Jurkat, Clone E6-1 (cell line): ENCODE measurements at regions not wholly inside any gene's neighbourhood (a gene's known extent, or its start where the extent isn't known, plus 50 kb on each side); places are given as distances from the start of the nearest gene placed in this dataset.

Experiments used
- DNase-seq: peaks from one replicate; pipeline ENCODE4 v3.0.0-alpha.2; 2011; ENCODE audit warnings: low read depth, low spot score
- H3K4me3 ChIP-seq: 2 replicates; pipeline ENCODE4 v1.5.1; 2011; ENCODE audit warnings: mild to moderate bottlenecking, low read length, control low read depth, moderate library complexity

- DNase-seq: no peak
- no peak overlapping the region for H3K4me3 ChIP-seq
Observed at GRCh38 chr9:88746743-88747398, 211.9 kb downstream of the NXNL2 start.

GRCh38 chr9:88747768-88748167, 212.8 kb downstream of the NXNL2 start:
- peak; percentile 9 for DNase-seq
- H3K4me3 ChIP-seq: no peak overlapping the region

DNA sequence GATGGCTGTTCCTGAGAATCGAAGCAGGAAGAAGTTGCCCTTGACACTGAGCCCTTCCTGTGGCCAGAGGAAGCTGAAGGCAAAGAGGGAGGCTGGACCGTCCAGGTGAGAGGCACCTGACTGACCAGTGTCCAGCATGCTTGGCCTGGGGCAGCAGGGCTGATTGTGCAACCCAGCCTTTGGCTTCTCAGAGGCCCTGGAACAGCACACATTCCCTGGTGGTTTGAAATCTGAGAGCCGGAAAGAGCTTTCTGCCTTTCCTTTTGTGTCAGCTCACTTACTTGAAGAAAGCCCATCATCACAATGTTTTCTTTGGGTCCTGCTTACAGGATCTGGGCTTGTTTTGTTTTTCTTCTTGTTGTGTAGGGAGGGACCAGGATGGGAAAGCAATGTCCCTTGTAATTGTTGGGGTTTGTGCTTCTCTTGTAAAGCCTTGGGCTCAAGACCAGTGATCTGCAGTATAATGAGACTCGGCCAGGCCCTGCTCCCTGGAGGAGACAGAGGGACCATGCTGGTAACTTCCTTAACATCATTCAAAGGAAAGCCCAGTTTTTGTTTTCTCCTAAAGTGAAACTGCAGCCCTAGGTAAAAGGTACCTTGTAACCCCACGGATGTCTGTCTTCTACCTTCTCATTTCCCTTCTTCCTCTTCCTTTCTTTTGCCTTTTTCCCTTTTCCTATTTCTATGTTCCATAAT, 213.7 kb downstream of the NXNL2 start:
- DNase-seq: no peak
- no peak overlapping the region for H3K4me3 ChIP-seq

DNA sequence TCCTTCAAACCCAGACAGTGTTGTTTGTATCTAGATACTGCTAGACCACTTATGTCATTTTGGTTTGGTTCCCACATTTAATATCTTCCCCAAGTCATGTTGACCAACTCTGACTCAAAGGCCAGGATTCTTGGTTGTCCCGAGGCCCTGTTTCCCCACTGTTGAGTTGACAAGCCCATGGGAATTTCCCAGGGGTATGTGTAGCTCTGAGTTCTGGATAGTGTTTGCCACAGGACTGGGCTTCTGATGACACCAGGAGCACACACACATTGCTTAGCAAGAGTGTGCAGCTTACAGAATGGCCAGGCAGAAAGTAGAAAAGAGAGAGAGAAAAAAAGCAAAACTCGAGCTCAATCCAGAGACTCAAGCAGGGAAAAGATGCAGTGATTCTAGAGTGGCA, 214.4 kb downstream of the NXNL2 start:
- no peak for DNase-seq
- no peak overlapping the region for H3K4me3 ChIP-seq

DNA sequence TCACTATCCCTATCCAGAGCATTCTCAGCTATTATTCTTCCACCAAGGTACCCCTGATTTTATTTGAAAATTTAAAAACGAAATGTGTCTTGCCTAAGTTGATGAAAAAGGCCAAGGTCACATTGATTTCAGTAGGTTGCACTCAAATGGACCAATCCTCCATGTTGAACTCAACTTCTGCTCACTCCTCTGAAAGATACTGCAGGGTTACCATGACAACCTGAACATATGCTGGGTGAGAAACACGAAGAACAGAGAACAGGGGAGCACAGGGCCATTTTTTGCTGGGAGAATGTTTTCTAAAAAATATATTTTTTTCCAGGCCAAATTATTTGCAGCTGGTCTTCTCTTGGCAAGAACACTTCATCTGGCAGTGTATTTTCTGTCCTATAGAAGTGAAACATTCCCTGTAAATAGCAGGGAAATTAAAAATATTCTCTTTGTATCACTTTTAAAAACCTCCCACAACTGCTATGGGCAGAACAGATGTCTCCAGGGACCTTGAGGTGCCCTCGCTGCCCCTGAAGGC, 215.9 kb downstream of the NXNL2 start:
- H3K4me3 ChIP-seq: no peak overlapping the region
- DNase-seq: no peak

- no peak for DNase-seq
- H3K4me3 ChIP-seq: no peak overlapping the region
Observed at GRCh38 chr9:88751781-88752180, 216.8 kb downstream of the NXNL2 start.

DNA sequence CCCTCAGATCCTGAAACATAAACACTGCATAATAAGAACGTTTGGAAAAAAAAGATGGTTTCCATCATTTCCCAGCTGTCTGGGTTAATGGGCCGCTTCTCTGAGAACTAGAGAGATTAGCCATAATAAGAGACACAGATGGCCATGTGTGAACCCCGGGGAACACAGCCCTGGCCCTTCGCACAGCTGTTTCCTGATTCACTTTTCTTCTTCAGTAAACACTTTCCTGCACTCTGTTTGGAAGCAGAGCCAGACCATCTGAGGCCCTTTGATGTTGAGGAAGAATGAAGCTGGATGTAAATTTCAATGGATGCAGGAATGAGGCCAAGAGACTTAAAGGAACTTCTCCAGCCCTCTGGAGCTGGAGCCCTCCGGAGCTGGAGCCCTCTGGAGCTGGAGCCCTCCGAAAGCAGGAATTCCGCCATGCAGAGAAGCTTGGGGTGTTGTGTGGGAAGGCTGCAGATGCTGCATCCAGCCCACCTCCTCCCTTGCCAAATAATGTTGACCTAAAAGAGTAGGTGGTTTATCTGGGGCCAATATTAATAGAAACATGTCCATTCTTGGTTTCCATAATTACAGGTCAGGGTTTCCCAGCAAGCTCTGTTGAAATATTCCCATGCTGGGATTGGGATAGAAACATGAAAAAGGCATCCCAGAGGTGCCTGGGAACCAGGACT, 218.9 kb downstream of the NXNL2 start:
- no peak overlapping the region for H3K4me3 ChIP-seq
- no peak for DNase-seq

GRCh38 chr9:88754452-88754851, 219.5 kb downstream of the NXNL2 start:
- DNase-seq: no peak
- H3K4me3 ChIP-seq: no peak overlapping the region

GRCh38 chr9:88754886-88755285, 219.9 kb downstream of the NXNL2 start:
- DNase-seq: no peak
- no peak overlapping the region for H3K4me3 ChIP-seq

GRCh38 chr9:88757406-88758010, 222.5 kb downstream of the NXNL2 start:
- DNase-seq: no peak
- no peak overlapping the region for H3K4me3 ChIP-seq

- DNase-seq: no peak
- H3K4me3 ChIP-seq: no peak overlapping the region
Observed at GRCh38 chr9:88759364-88759763, 224.4 kb downstream of the NXNL2 start.

- DNase-seq: no peak
- H3K4me3 ChIP-seq: no peak overlapping the region
Observed at GRCh38 chr9:88766778-88767503, 224.3 kb upstream of the S1PR3 start.

GRCh38 chr9:88767504-88767790, 223.8 kb upstream of the S1PR3 start:
- DNase-seq: no peak
- no peak overlapping the region for H3K4me3 ChIP-seq

DNA sequence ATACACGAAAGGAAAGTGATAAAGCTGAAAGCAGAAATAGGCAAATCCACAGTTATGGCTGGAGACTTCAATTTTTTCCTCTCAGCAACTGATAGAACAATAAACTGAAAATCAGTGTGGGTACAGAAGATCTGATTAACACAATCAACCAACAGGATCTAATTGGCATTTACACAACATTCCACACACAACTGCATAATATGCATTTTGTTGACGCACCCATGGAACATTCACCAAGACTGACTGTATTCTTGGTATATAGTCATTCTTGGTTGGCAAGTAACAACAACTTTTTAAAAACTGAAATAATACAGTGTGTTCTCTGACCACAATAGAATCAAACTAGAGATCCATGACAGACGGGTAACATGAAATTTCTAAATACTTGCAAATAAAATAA, 218.7 kb upstream of the S1PR3 start:
- H3K4me3 ChIP-seq: no peak overlapping the region
- no peak for DNase-seq

DNA sequence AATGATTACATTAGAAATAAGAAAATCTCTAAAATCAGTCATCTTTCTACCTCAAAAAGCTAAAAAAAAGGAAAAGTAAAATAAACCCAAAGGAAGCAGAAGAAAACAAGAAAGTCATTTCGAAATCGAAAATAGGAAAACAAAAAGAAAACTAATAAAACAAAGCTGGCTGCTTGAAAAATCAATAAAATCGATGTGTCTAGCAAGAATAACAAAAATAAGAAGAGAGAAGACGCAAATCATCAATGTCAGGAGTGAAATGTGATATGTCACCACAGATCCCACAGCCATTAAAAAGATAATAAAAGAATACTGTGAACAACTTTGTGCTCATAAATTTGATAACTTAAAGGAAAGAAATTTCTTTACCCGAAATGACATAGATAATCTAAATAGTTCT, 218.1 kb upstream of the S1PR3 start:
- no peak for DNase-seq
- no peak overlapping the region for H3K4me3 ChIP-seq

DNA sequence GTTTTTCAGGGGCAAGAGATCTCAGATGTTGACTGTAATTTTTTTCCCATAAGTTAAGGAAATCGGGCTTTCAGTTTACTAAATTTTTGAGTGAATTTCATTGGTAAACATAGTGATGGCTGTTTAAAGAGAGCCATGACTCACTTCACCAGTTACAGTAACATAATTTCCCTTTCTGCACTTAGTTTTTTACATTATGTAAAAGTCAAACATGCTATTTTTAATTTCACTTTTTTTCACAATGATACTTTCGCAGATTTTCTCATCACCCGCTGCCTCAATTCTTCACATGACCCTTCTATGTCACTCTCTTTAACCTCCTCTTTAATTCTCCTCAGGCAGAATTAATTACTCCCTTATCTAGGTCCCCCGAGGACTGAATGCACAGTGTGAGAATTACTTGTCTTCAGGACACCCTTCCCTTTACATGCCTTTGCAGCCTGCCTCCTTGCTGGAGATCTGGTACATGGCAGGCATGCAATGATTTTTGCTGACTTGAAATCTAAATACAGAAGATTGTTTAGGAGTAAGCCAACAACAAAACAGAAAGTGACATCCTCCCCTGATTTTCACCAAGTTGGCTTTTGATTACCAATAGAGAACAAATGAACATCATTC, 217.5 kb upstream of the S1PR3 start:
- no peak overlapping the region for H3K4me3 ChIP-seq

DNA sequence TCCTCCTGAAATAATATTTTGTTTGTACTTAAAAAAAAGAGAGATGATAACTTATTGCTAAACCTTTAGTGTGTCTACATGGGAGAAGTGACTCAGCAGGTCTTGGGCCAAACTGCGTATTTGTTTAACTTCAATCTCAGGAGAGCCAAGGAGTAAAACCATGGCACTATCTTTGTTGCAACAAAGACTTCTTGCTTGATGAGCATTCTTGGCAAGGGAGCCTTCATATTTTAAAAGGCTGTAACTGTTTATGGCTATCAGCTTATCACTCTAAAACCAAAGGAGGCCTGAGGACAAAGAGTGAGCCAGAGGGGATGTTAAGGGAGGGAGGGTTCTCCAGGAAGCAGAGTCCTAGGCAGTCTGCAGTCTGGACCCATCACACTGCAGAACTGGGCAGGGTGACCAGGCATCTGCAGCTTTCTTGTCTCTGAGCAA, 216.2 kb upstream of the S1PR3 start:
- H3K4me3 ChIP-seq: no peak overlapping the region
- DNase-seq: no peak

More for the DNA sequence above, 217.5 kb upstream of the S1PR3 start:
- no peak for DNase-seq

DNA sequence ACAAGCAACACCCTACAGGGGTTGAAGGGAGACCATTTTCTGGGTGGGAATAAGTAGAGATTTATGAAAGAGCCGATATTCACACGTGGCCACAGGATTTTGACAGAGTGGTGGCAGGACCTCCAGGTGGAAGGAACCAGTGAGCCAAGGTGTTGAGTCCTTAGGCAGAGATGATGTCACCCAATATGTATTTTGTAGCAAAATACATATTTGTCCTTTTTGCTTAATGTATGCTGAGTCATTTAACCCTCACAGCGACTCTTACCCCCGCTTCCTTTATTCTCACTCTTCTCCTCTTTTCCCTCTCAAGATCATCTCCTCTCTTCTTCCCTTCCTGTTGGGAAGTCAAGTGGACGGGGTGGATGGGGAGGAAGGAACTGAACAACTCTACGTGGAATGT, 215.7 kb upstream of the S1PR3 start:
- no peak for DNase-seq
- no peak overlapping the region for H3K4me3 ChIP-seq

DNA sequence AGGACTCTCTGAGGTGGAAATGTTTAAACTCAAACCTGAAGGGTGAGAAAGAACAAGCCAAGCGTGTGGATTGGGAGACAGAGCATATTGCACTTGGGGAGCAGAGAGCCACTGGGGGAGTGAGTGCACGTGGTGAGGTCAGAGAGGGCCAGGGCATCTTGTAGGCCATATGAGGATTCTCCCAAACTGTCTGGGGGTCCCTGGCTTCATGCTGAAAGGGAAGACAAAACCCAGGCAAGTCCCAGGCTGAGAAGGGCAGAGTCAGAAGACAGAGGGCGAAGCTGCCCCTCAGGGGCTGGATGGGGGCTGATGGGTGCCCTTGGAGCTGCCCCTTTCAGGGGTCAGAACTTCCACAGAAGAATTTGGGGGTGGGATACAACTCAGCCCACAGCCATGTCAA, 215.3 kb upstream of the S1PR3 start:
- no peak overlapping the region for H3K4me3 ChIP-seq
- DNase-seq: no peak
